HG02885 (cell line): ENCODE measurements at regions not wholly inside any gene's neighbourhood (a gene's known extent, or its start where the extent isn't known, plus 50 kb on each side); places are given as distances from the start of the nearest gene placed in this dataset.
"Not testable (repeated sequence)": the region's sequence is repeated elsewhere in the genome, so short reads cannot be mapped to it uniquely, and the experiment has no call there.

ENCODE experiments used
- ATAC-seq: cut with Tn5 transposase; IDR thresholded peaks from one replicate; pipeline ENCODE4 v1.9.1; 2021; ENCODE audit warnings: mild to moderate bottlenecking; ENCODE audit not compliant: unreplicated experiment, poor library complexity

DNA sequence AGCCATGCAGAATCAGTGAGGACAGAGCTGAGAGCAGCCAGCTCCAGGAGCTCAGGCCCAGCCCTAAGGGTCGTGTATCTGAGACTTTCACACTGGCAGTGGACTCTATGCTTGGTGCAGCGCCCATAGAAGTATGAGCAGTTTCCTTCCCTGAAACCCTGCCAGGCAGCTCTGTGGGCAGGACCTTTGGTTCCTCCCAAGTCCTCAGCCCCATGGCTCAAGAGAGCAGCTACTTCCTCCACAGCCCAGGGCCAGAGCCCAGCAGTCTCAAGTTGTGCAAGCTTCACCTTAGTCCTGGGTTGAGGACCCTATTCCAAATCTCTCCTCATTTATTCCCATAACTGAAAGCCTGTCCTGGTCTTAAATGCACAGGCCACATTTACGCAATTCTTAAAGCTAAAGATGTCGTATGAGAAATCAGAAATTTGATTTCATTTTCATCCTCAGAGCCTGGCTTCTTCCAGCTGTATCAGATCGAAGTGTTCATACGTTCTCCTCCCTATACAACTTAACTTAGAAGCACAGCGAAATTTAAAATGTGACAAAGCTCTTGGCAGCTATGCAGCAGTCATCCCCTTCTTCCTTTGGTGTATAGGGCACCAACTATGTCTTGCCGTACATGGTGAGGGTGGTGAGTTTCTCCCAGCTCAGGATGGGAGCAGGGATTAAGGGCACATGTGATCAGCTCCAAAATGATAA, 1337.1 kb downstream of the RPIA start:
- not testable (repeated sequence) for ATAC-seq

DNA sequence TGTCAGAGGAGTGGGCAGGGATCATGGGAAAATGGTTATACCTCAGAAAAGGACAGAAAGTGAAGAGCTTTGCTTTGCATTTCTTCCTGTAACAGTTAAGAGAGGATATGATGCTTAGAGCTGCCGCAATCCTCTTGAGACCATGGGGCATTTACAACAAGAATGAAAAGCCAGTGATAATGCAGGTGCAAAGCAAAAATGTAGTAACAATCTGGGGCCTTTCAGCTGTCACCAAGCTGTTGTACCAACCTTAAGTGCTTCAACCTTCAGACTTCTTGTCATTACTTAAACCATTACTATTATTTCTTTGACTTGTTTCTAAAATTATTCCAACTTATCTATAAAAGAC, 1337.6 kb downstream of the RPIA start:
- not testable (repeated sequence) for ATAC-seq

DNA sequence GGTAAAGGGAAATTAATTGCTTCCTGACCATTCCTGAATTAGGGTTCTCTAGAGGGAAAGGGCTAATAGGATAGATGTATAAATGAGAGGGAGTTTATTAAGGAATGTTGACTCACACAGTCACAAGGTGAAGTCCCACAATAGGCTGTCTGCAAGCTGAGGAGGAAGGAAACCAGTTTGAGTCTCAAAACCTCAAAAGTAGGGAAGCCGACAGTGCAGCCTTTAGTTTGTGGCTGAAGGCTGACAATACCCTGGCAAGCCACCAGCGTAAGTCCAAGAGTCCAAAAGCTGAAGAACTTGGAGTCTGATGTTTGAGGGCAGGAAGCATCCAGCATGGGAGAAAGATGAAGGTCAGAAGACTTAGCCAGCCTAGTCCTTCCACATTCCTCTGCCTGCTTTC, 1340.8 kb downstream of the RPIA start:
- ATAC-seq = not testable (repeated sequence)

DNA sequence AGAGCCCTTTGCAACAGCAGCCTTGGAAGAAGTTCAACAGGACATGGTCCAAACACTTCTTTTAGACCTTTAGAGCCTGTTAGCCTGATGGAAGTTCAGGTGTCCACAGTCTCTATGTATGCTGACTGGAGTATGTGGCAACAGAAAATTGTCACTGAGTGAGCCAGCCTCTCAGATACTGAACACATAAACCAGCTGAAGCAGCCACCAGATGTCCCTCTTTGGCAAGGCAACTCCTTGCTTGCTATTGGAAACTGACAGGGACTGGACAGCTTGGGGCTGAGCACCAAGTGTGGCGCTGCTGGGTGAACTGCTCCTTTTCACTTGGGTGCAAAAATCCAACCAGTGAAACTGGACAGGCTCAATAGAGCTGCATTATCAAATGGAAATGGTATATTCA, 1344.9 kb downstream of the RPIA start:
- ATAC-seq = not testable (repeated sequence)

DNA sequence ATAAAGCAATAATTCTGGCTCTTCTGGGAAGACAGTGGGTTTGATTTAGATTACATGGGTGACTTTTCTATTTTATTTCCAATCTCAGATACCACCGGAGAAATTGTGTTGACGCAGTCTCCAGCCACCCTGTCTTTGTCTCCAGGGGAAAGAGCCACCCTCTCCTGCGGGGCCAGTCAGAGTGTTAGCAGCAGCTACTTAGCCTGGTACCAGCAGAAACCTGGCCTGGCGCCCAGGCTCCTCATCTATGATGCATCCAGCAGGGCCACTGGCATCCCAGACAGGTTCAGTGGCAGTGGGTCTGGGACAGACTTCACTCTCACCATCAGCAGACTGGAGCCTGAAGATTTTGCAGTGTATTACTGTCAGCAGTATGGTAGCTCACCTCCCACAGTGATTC, 1347.6 kb downstream of the RPIA start:
- not testable (repeated sequence) for ATAC-seq

DNA sequence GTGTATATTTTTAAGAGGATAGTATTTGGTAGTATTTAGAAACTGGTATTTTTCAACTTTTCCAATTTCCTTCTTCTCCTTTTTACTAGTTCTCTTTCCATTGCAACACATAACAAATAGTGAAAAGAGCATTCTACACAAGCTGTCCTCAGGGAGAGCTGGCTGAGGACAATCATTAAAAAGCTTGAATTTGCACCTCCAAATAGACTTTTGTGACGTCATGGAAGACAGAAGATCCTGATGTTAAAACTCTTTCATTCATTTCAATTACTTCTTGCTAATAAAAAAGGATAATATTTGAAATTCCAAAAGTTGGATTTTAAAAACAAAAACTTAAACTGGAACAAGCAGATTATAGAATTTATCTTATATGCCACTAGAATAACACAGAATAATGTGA, 1356.3 kb downstream of the RPIA start:
- ATAC-seq = not testable (repeated sequence)

DNA sequence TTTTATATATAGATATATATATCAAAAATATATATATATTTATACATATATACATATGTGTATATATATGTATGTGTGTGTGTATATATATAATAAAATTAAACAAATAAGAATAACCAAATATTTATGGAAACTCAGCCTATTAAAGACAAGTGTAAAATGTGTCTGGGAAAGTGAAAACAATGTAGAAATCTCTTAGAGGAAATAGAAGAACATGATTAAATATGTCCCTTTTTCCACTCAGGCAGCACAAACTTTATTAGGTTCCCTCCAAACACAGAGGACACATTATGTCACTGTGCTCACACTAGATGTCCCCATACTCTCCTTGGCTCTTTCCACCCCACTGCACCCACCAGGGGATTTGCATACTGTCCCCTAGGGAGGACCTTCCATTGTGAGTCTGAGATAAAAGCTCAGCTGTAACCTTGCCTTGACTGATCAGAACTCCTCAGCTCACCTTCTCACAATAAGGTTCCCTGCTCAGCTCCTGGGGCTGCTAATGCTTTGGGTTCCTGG, 1360.7 kb downstream of the RPIA start:
- peak; percentile 50 for ATAC-seq

DNA sequence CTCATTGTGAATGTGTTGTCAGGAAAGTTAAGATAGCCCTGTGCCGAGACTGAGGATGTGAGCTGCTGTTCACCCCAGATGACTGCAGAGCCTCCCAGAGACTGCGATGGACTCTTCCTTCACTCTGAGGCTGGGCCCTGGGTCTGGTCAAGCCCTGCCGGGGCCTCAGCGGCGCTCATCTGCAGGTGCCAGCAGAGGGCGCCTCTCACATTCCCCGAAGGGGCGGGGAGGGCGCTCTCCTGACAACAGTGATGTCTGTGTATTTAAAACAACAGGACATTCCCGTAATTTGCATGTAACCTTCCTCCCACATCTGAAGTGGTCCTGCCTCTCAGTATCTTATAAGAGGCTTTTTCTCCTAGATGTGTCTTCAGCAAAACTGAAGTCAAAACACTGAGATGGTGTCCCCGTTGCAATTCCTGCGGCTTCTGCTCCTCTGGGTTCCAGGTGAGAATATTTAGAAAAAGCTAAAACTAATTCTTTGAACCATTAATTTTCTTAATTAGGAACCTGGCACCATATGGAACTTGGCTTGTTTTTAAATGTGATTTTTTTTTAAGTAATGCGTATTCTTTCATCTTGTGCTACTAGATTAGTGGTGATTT, 1377.9 kb downstream of the RPIA start:
- ATAC-seq = peak; percentile 92

DNA sequence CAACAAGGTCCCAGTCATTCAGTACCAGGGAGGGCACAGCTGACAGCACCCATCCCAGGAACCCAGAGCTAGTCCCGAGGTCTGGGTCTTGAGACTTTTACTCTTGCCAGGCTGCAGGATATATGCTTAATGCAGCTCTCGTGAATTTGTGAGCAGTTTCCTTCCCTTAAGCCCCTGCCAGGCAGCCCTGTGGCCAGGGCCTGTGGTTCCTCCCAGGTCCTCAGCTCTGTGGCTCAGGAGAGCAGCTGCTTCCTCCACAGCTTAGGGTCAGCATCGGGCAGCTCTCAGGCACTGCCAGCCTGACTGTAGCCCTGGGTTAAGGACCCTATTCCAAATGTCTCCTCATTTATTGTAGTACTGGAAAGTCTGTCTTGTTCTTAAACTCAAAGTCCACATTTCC, 1384.8 kb downstream of the RPIA start:
- no peak for ATAC-seq

DNA sequence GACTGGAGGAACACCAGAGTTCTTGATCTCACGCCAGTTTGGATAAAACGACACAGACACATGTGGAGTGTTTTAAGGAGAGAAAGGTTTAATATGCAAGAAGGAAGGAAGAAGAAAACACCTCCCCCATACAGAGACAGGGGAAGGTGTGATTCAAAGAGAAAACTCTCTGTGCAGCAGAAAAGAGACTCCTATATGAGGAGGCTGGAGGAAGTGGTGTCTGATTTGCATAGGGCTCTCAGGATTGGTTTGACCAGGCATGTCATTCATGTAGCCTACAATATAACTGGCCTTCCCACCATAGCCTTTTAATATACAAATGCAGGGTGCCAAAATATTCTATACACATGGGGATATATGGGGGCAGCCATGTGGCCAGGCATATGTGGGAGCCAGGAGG, 1386.5 kb downstream of the RPIA start:
- no peak for ATAC-seq

DNA sequence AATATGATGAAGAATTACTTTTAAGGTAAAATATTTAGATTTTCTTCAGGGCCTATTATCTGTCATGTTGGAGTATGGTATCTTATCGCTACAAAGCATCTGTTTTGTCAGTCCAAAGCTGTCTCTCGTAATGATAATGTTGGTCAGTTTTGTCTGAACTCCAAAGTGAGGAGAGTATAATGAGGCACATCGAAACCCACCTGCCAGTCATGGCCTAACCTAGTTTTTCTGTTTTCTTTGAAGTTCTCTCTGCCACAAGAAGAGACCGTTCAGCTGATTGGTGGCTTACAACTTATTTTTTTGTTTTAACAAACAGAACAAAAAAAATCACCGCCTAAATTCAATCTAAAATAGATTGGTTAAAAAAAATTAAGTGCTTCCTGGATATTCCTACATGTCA, 1387.9 kb downstream of the RPIA start:
- ATAC-seq = no peak

DNA sequence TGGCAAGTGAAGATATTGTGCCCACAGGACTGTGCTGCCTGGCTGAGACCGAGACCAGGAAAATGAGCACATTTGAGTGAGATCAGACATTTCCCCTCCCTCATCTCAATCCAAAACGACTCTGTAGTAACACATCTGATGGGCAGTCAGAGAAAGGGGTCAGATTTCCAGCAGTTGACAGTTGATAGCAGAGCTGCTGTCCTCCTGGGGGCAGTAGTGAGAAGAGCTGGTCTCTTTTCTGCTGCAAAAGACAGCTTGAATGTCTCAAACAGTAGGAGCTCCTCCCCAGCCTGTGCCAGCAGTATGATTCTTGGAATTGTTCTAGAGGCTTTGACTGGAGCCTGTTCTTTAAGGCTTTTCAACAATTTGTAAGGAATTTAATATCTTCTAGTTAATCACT, 1396.3 kb downstream of the RPIA start:
- ATAC-seq = not testable (repeated sequence)

DNA sequence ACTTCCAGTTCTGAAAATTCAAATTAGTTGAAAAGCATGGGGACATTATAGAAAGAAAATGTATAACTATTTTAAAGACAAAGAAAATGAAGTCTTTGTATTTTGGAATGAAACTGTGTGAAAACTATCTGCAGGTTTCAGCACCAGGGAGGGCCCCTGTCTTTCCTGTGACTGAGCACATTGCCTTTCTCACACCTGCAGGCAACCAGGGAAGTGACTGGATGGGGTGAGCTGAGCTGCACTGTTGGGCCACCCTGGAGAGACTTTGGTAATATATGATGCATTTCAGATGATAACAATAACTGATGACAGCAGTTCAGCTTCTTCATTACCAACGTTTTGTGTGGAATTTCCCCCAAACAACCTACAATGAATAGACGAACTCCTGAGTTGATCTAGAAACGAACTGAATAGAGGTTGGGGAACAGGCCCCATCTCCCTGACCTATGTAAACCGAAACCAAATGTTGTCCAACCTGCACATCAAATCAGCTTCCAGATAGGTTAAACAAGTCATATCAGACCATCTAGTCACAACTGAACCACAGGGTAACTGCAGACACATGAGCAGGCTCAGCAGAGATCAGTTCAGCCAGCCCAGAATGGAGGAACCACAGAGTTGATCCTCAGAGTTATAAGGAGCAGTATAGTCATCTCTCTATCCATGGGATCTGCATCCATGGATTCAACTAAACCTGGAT, 1402.2 kb downstream of the RPIA start:
- peak; percentile 76 for ATAC-seq

DNA sequence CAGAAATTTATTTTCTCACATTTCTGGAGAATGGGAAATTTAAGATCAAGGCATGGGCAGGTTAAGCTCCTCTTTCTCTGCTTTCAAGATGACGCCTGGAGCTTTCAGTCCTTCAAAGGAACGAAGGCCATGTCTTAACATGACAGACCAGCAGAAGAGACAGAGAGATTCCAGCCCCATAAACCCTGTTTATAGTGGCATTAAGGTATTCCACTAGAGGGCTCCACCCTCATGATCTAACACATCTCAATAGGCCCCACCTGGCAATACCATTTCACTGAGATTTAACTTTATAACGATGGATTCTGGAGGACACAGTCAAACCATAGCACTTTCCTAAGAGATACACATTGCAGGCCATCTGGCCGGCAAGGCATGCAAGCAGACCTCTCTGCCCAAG, 1406.1 kb downstream of the RPIA start:
- peak; percentile 82 for ATAC-seq

DNA sequence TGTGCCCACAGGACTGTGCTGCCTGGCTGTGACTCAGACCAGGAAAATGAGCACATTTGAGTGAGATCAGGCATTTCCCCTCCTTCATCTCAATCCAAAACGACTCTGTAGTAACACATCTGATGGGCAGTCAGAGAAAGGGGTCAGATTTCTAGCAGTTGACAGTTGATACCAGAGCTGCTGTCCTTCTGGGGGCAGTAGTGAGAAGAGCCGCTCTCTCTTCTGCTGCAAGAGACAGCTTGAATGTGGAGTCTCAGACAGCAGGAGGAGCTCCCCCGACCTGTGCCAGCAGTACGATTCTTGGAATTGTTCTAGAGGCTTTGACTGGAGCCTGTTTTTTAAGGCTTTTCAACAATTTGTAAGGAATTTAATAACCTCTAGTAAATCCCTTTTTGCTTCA, 1413.7 kb downstream of the RPIA start:
- not testable (repeated sequence) for ATAC-seq

DNA sequence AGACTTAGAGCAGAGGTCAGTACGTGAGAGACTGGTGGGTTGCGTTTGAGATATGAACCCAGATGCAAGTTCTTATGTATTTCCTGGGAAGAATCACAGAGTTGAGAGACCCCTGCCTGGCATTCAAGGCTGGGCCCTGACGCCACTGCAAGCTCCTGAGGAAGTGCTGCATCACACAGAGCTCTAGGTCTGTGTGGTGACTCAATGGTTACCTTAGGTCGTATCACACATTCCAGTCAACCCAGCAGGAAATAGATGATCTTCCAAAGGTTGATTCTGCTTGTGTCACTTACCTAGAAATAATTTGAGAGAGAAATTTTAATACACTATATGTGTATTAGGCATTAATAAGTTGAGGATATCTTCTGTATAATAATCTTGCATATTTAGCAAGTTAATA, 1431.9 kb downstream of the RPIA start:
- ATAC-seq = not testable (repeated sequence)

DNA sequence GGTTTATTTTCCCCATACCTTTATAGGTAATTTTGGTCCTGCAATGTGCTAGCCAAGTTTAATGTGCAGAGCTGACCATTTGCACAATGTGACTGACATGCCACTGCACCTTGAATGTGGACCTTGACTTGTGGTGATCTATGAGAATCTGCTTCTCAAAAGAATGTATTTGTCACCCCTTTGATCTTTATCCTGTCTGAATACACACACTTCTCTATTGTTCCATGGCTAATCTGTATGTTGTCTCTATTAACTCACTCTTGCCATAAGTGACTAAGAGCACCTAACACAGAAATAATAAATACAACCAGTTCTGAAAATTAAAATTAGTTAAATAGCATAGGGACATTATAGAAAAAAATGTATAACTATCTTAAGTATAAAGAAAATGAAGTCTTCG, 1447.6 kb downstream of the RPIA start:
- ATAC-seq = not testable (repeated sequence)

DNA sequence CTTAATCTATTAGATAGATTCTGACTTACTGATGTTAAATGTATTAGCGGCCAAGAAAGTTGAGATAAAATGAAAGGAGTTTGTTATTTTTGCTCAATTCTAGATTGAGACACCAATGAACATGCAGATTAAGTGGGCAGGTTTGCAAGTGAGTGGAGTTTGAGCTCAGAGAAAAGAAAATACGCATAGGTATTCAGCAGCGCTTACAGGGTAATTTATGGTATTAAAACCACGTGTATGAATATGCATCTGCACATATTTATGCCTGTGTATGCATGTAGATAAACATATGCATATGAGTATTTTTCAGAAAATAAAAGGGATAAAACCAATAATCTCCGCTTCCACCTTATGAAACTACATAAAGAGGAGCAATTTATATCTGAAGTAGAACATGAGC, 1450.1 kb downstream of the RPIA start:
- not testable (repeated sequence) for ATAC-seq

DNA sequence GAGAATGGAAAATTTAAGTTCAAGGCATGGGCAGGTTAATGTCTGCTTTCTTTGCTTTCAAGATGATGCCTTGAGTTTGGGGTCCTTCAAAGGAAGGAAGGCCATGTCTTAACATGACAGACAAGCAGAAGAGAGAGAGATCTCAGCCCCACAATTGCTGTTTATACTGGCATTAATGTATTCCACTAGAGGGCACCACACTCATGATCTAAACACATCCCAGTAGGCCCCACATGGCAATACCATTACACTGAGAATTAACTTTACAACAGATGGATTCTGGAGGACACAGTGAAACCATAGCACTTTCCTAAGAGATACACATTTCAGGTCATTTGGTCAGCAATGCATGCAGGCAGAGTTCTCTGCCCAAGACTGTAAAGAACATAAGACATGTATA, 1460.3 kb downstream of the RPIA start:
- ATAC-seq = not testable (repeated sequence)

DNA sequence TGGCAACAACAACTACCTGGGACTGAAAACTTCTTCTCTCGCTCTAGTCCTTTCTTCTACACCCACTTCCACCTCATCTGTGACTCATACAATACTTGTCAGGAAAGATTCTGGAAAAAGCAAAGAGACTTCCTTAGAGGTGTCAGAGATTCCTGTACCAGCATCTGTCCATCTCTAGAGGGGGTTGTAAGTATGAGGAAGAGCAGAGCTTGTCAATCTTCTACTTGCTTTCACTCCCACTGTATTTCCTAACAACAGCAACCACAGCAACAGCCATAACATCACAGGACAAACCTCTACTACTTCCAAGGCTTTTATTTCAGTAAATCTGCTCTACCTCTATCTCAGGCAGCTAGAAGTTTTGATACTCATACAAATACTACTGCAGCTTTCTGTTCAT, 1479.5 kb downstream of the RPIA start:
- not testable (repeated sequence) for ATAC-seq

DNA sequence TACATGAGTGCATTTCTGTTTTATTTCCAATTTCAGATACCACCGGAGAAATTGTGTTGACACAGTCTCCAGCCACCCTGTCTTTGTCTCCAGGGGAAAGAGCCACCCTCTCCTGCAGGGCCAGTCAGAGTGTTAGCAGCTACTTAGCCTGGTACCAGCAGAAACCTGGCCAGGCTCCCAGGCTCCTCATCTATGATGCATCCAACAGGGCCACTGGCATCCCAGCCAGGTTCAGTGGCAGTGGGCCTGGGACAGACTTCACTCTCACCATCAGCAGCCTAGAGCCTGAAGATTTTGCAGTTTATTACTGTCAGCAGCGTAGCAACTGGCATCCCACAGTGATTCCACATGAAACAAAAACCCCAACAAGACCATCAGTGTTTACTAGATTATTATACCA, 1481.6 kb downstream of the RPIA start:
- not testable (repeated sequence) for ATAC-seq
